Testis (tissue), 2 donors: ENCODE measurements at regions not wholly inside any gene's neighbourhood (a gene's known extent, or its start where the extent isn't known, plus 50 kb on each side); places are given as distances from the start of the nearest gene placed in this dataset.

Experiments
- POLR2A ChIP-seq: fragments of 450-650 bp; IDR thresholded peaks from one replicate; pipeline ENCODE4 v1.6.1; 2017; ENCODE audit warnings: antibody characterized with exemption, mild to moderate bottlenecking, moderate library complexity
- TF ChIP-seq, protein P1 (sequence below), 3 experiments: fragments of 450-650 bp in 2 of 3; fragments of 200-600 bp in 1 of 3; sonication (generic) in 1 of 3; IDR thresholded peaks; one replicate each; pipeline ENCODE4 v1.5.1; 2016 to 2019; ENCODE audit warnings: antibody characterized with exemption in 3 of 3, mild to moderate bottlenecking in 2 of 3, moderate library complexity in 1 of 3

DNA sequence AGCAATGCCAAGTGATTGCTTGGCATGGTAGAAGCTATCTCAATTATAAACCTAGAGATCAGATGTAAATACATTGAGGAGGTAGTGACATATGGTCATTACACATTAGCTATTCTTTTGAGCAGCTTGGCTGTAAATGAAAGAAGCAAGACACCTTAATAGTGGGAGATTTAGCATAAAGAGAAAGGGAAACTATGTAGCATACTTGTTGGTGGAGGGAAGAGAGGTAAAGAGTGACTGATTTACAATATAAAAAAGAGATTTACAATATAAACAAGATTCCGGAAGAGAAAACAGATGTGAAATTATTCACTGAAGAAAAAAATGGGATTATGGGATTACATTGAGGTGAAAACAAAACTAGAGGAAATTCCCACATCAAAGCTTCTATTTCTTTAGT lies 2009.6 kb downstream of the OLFM4 start:
- no peak for TF ChIP-seq POLR2A
- TF ChIP-seq, protein P1, sequence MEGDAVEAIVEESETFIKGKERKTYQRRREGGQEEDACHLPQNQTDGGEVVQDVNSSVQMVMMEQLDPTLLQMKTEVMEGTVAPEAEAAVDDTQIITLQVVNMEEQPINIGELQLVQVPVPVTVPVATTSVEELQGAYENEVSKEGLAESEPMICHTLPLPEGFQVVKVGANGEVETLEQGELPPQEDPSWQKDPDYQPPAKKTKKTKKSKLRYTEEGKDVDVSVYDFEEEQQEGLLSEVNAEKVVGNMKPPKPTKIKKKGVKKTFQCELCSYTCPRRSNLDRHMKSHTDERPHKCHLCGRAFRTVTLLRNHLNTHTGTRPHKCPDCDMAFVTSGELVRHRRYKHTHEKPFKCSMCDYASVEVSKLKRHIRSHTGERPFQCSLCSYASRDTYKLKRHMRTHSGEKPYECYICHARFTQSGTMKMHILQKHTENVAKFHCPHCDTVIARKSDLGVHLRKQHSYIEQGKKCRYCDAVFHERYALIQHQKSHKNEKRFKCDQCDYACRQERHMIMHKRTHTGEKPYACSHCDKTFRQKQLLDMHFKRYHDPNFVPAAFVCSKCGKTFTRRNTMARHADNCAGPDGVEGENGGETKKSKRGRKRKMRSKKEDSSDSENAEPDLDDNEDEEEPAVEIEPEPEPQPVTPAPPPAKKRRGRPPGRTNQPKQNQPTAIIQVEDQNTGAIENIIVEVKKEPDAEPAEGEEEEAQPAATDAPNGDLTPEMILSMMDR (IDR thresholded peaks at IDR 0.05): no peak
